Spinal cord (tissue), 9 donors: ENCODE measurements at regions not wholly inside any gene's neighbourhood (a gene's known extent, or its start where the extent isn't known, plus 50 kb on each side); places are given as distances from the start of the nearest gene placed in this dataset.

Experiments
- DNase-seq, 6 donors: peaks; one replicate each; pipeline versions ENCODE4 v3.0.0 to v3.0.0-alpha.2; 2013 to 2015; ENCODE audit warnings: low spot score in 6 of 6, low read depth in 4 of 6
- H3K27ac ChIP-seq: one replicate; pipeline ENCODE4 v1.5.1; 2013; ENCODE audit warnings: low read depth, low read length, control low read depth
- H3K27me3 ChIP-seq: one replicate; pipeline ENCODE4 v1.6.1; 2013; ENCODE audit warnings: low read length; ENCODE audit not compliant: control insufficient read depth, insufficient read depth
- H3K36me3 ChIP-seq: one replicate; pipeline ENCODE4 v1.6.1; 2013; ENCODE audit warnings: low read length; ENCODE audit not compliant: control insufficient read depth, insufficient read depth
- H3K4me1 ChIP-seq: one replicate; pipeline ENCODE4 v1.6.1; 2013; ENCODE audit warnings: low read length; ENCODE audit not compliant: control insufficient read depth, insufficient read depth
- H3K4me3 ChIP-seq: one replicate; pipeline ENCODE4 v1.5.1; 2013; ENCODE audit warnings: low read depth, low read length, control low read depth
- H3K9me3 ChIP-seq: one replicate; pipeline ENCODE4 v1.6.1; 2013; ENCODE audit warnings: low read length; ENCODE audit not compliant: control insufficient read depth, insufficient read depth
- WGBS: methylation state at CpG from one replicate; pipeline ENCODE4 v1.1.5; 2013; ENCODE audit warnings: missing lambda C conversion rate; ENCODE audit not compliant: insufficient coverage; 5-methylcytosine and 5-hydroxymethylcytosine counted together
- donor health status: healthy.

DNA sequence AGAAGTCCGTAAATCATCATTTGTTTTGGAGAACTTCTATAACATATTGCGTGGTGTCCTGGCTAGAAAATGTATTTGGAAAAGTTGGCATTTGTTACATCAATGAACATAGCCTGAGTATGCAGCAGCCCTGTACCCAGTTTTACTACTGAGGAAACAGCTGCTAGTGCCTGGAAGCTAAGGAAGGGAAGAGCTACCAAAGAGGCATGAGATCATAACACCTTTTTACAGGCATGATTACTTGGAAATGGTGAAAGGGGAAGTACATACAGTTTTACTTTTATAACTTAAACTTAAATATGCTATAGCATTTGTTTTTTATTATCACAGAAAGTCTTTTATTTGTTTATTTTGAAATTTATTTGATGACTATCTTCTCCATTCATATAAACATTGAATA is 128.4 kb upstream of the MC4R start:
- 100% methylated on average over 1 of the region's 2 CpGs for WGBS
- Histone ChIP-seq H3K9me3 (no peaks in the 10 kb centered on the region), H3K27ac (no peak overlapping the region), H3K4me3 (no peak overlapping the region), H3K27me3 (no peaks in the 10 kb centered on the region), H3K4me1 (no peaks in the 10 kb centered on the region), H3K36me3 (no peaks in the 10 kb centered on the region)
- DNase-seq = no peak

DNA sequence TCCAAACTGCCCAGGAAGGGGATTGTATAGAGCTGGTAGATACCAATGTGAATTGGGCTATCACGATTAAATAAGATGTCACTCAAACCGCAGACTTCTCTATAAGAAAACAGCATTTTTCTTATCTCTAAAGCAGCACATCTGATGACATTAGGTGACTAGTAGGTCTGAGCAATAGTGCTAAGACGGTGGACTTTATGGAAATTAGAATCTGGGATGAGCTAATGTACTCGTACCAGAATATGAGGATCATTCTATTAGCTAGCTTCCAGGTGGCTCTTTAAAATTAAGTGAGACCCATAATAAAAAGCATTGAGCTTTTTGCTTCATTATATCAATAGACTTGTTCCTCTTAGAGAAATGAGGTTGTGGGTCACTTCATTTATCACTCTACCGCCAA is 130.0 kb upstream of the MC4R start:
- no CpG with 5 or more reads among the region's 5 CpGs for WGBS
- Histone ChIP-seq H3K4me1 (no peaks in the 10 kb centered on the region), H3K27ac (no peak overlapping the region), H3K27me3 (no peaks in the 10 kb centered on the region), H3K4me3 (no peak overlapping the region), H3K9me3 (no peaks in the 10 kb centered on the region), H3K36me3 (no peaks in the 10 kb centered on the region)
- no peak for DNase-seq

DNA sequence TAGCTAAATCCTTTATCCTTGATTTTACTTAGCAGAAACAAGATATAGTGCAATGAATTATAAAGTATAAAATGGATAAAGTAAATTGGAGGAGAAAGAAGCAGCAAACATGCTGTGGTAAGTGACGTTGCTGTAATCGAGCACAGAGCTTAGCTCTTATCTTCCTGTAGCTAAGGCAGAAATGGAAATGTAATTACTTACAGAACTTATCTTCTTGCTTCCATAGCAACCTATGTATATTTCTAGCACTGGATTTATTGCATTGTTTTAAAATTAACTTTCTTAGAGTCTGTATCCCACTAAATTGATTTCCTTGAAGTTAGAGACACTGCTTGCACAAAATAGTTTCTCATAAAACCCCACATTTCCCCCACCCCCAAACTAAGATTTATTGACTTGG is 130.6 kb upstream of the MC4R start:
- no peaks in the 10 kb centered on the region for H3K36me3 ChIP-seq
- WGBS = no CpG with 5 or more reads among the region's 2 CpGs
- peak in 2 of 6 donors; percentile 21 to 66 for DNase-seq
- H3K9me3 ChIP-seq = no peaks in the 10 kb centered on the region
- no peak overlapping the region for H3K4me3 ChIP-seq
- H3K4me1 ChIP-seq = no peaks in the 10 kb centered on the region
- no peaks in the 10 kb centered on the region for H3K27me3 ChIP-seq
- no peak overlapping the region for H3K27ac ChIP-seq

DNA sequence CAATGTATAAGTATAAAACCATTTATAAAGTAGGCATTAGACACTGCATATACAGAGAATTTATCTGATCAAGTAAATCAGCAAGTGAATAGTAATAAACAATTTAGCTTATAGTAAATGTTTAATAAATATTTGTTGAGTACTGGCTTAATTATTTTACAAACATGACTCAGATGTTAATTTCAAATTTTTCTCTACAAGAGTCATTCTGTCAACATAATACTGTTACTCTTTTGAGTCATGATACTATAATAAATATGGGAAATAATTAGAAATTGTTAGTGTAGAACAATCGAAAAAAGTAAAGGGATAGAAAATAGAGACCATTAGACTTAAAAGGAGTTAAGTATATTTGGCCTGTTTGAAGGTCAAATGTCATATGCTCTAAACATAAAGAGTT is 133.6 kb upstream of the MC4R start:
- Histone ChIP-seq H3K4me3 (no peak overlapping the region), H3K27me3 (no peaks in the 10 kb centered on the region), H3K4me1 (no peaks in the 10 kb centered on the region), H3K9me3 (no peaks in the 10 kb centered on the region), H3K27ac (no peak overlapping the region), H3K36me3 (no peaks in the 10 kb centered on the region)
- WGBS = no CpG with 5 or more reads among the region's 1 CpG
- no peak for DNase-seq

DNA sequence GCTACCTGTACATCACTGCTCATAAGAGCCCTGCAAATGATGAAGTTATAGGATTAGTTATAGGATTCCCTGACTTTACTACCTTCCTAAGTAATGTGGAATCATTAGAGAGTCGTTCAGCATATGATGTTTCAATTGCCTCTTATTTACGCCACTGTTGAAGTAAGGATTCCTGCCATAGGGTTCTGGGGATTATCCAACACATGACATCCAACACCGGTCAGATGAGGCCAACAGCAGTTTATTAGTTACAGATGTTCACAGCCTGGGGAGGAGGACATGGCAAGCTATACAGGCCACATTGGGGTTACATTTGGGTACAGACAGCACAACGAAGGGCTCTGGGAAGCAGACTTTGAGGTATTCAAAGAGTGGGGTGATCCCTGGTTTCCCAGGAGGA is 134.1 kb upstream of the MC4R start:
- Histone ChIP-seq H3K36me3 (no peaks in the 10 kb centered on the region), H3K4me3 (no peak overlapping the region), H3K4me1 (no peaks in the 10 kb centered on the region), H3K27ac (no peak overlapping the region), H3K9me3 (no peaks in the 10 kb centered on the region), H3K27me3 (no peaks in the 10 kb centered on the region)
- WGBS = 86% methylated on average over 1 of the region's 4 CpGs
- DNase-seq = no peak

DNA sequence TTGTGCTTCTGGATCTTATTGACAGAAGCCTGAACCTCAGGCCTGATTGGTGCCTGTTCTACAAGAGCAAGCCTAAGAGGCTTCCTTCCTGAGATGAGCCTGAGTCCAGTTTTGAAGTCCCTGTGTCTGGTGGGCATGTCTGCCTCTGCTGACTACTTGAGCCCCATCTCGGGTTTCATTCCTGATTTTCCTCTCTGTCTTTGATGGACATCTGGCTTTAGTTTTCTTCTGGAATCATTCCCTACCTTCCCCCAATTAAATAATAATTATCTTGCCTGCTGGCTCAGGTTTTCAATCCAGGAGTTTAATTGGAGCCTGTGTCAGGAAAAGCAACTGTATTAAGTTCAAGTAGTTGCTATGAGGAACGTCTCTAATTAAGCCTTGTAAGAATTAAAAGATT is 135.5 kb upstream of the MC4R start:
- no peak for DNase-seq
- no CpG with 5 or more reads among the region's 2 CpGs for WGBS
- Histone ChIP-seq H3K27ac (no peak overlapping the region), H3K4me3 (no peak overlapping the region), H3K36me3 (no peaks in the 10 kb centered on the region), H3K27me3 (no peaks in the 10 kb centered on the region), H3K4me1 (no peaks in the 10 kb centered on the region), H3K9me3 (no peaks in the 10 kb centered on the region)

DNA sequence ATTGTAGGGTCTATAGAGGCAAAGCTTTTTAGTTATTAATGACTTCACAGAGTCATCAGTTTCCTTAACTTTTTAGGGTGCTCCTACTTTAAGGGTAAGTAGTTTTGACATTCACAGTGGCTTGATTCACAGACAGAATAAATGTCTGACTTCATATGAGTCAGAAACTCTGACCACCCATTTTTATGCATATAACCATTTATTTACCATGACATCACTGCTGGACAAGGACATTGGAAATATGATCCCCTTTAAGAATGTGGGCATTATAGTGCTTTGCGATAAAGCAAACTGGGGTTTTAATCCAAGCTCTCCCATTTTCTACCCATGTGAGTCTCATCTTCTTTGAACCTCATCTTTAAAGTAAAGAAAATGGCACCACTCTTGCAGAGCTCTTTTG is 162.0 kb upstream of the MC4R start:
- Histone ChIP-seq H3K27me3 (no peaks in the 10 kb centered on the region), H3K4me1 (no peaks in the 10 kb centered on the region), H3K27ac (no peak overlapping the region), H3K9me3 (no peaks in the 10 kb centered on the region), H3K36me3 (no peaks in the 10 kb centered on the region), H3K4me3 (no peak overlapping the region)
- DNase-seq = no peak
- no CpG with 5 or more reads among the region's 1 CpG for WGBS

DNA sequence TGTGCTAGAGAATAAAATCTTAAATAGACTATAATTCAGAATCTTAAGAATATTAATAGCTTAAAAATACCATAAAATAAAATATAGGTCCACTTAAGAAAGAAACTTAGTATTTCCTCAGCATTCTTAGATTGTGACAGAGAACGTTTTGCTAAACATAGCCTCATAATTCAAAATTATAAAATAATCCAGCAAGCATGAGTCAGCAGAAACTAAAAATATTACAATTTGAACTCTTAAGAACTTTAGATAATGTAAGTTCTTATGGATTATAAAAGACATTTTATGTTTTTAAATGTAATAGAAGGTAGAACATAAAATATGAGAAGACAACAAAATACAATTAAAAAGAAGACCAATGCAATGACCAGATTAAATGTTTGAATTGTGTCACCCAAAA is 164.5 kb upstream of the MC4R start:
- WGBS = no CpG with 5 or more reads among the region's 1 CpG
- no peaks in the 10 kb centered on the region for H3K4me1 ChIP-seq
- H3K4me3 ChIP-seq = no peak overlapping the region
- DNase-seq = no peak
- no peak overlapping the region for H3K27ac ChIP-seq
- no peaks in the 10 kb centered on the region for H3K36me3 ChIP-seq
- H3K27me3 ChIP-seq = no peaks in the 10 kb centered on the region
- no peaks in the 10 kb centered on the region for H3K9me3 ChIP-seq

DNA sequence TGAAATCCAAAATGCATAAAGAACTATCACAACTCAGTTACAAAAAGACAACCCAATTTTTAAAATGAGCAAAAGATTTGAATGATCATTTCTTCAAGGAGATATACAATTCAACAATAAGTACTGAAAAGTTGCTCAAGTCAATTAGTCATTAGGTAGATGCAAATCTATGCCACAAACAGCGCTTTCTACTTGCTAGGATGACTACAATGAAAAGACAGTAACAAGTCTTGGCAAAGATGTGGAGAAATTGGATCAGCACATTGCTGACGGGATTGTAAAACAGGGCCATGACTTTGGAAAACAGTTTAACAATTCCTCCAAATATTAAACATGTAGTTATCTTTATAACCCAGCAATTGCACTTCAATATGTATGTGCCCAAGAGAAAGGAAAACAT is 166.3 kb upstream of the MC4R start:
- Histone ChIP-seq H3K9me3 (no peaks in the 10 kb centered on the region), H3K27ac (no peak overlapping the region), H3K36me3 (no peaks in the 10 kb centered on the region), H3K4me1 (no peaks in the 10 kb centered on the region), H3K27me3 (no peaks in the 10 kb centered on the region), H3K4me3 (no peak overlapping the region)
- DNase-seq = no peak
- WGBS = no CpG with 5 or more reads among the region's 2 CpGs

DNA sequence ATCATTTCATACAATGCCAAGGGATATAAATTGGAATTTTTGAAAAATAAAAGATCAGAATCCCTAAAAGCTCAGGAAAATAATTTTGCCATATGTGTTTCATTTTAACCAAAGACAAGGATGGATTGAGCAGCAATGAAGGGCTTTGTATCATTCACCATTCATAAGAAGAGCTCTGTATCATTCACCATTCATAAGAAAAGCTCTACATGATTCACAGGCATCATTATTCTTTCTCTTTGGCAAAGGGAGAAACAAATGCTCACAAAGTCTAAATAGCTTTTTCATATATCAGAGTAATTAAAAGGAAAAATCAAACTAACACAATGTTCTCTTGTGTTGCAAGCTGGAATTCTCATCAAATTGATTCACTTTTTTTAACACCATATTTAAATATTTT is 169.1 kb upstream of the MC4R start:
- H3K9me3 ChIP-seq = no peaks in the 10 kb centered on the region
- H3K4me1 ChIP-seq = no peaks in the 10 kb centered on the region
- no peaks in the 10 kb centered on the region for H3K36me3 ChIP-seq
- peak in 1 of 6 donors; percentile 7 for DNase-seq
- H3K4me3 ChIP-seq = no peak overlapping the region
- no peaks in the 10 kb centered on the region for H3K27me3 ChIP-seq
- H3K27ac ChIP-seq = no peak overlapping the region

DNA sequence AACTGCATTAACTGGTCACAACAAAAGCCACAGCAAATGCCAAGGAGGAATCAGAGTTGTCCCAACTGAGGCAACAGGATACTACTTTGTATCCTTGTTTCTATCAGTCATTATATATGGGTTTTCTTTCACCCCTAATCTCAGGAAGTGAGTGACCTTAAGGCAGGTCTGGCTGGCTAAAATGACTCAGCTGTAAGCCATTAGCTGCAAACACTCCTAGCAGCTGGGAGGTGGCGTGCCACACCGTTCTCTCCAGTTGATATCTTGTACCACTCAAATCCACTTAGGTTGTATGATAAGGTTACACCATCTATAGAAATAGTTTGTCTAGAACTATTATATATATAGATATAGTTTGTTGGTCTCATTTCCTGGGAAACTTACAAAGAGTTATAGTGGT is 171.1 kb upstream of the MC4R start:
- no peaks in the 10 kb centered on the region for H3K9me3 ChIP-seq
- H3K4me1 ChIP-seq = no peaks in the 10 kb centered on the region
- H3K4me3 ChIP-seq = no peak overlapping the region
- no peaks in the 10 kb centered on the region for H3K27me3 ChIP-seq
- H3K36me3 ChIP-seq = no peaks in the 10 kb centered on the region
- WGBS = no CpG with 5 or more reads among the region's 2 CpGs
- DNase-seq = no peak
- no peak overlapping the region for H3K27ac ChIP-seq
